ENCODE measurements at regions not wholly inside any gene's neighbourhood (a gene's known extent, or its start where the extent isn't known, plus 50 kb on each side); places are given as distances from the start of the nearest gene placed in this dataset.

GRCh38 chr5:8322484-8322883, 453.5 kb downstream of the MTRR start:
- Histone ChIP-seq H2AFZ (ENCODE audit: low read depth, low read length) (no peak overlapping the region), H3K27ac (ENCODE audit: insufficient read depth, low read depth, low read length) (no peak overlapping the region), H3K4me3 (replicated peaks in 1 of 3; ENCODE audit: insufficient read depth in 1 of 3, low read depth in 1 of 3, low read length in 3 of 3) (no peak overlapping the region), H3K79me2 (ENCODE audit: control insufficient read depth, insufficient read depth, low read length) (no peaks in the 10 kb centered on the region), H3K4me1 (ENCODE audit: control insufficient read depth, extremely low read depth, insufficient read depth, low read length) (no peaks in the 10 kb centered on the region), H3K9me3 (replicated peaks; ENCODE audit: control insufficient read depth, insufficient read depth, low read length) (peaks cover 5% of the 10 kb centered on the region), H4K20me1 (replicated peaks; ENCODE audit: control insufficient read depth, extremely low read depth, insufficient read depth, low read length) (no peaks in the 10 kb centered on the region), H3K9ac (replicated peaks; ENCODE audit: extremely low read depth, insufficient read depth, low read length) (no peak overlapping the region), H3K9me1 (replicated peaks; ENCODE audit: control insufficient read depth, extremely low read depth, insufficient read depth, low read length) (no peaks in the 10 kb centered on the region), H3K36me3 (ENCODE audit: control insufficient read depth in 2 of 2, extremely low read depth in 1 of 2, insufficient read depth in 2 of 2, low read length in 2 of 2) (no peaks in the 10 kb centered on the region), H3K27me3 (ENCODE audit: control insufficient read depth in 2 of 2, insufficient read depth in 2 of 2, low read length in 2 of 2) (no peaks in the 10 kb centered on the region), H3K4me2 (ENCODE audit: insufficient read depth, low read length) (no peak overlapping the region)
- ChIA-PET POLR2A (no interaction called here), CTCF (no interaction called here)
- TF ChIP-seq CTCF (IDR thresholded peaks at IDR 0.05; ENCODE audit: extremely low read depth in 1 of 2, insufficient read depth in 1 of 2, low read depth in 1 of 2, low read length in 2 of 2) (no peak), MYC (IDR thresholded peaks at IDR 0.05; ENCODE audit: low read depth, low read length) (no peak), JUN (IDR thresholded peaks at IDR 0.05; ENCODE audit: borderline replicate concordance, insufficient read depth, insufficient read length, low read depth) (no peak)
- FAIRE-seq (no peak), DNase-seq (ENCODE audit: low read depth, low spot score) (no peak)
- no TSS peak for BruUV-seq (replicated peaks)
- dilution Hi-C loops (cut with MboI; ENCODE audit: extremely low pct_ligation_motif_present, low sequenced_read_pairs) (no loop called here), intact Hi-C loops (cut with micrococcal nuclease) (no loop called here)

- peaks cover 8% of the 10 kb centered on the region for H3K9me3 ChIP-seq (replicated peaks; ENCODE audit: control insufficient read depth, insufficient read depth, low read length)
- H2AFZ ChIP-seq (ENCODE audit: low read depth, low read length): no peak overlapping the region
- H3K9me1 ChIP-seq (replicated peaks; ENCODE audit: control insufficient read depth, extremely low read depth, insufficient read depth, low read length): no peaks in the 10 kb centered on the region
- H3K9ac ChIP-seq (replicated peaks; ENCODE audit: extremely low read depth, insufficient read depth, low read length): no peak overlapping the region
- no peak for FAIRE-seq
- CTCF ChIA-PET: no interaction called here
- no peaks in the 10 kb centered on the region for H4K20me1 ChIP-seq (replicated peaks; ENCODE audit: control insufficient read depth, extremely low read depth, insufficient read depth, low read length)
- no peaks in the 10 kb centered on the region for H3K27me3 ChIP-seq (ENCODE audit: control insufficient read depth in 2 of 2, insufficient read depth in 2 of 2, low read length in 2 of 2)
- no peaks in the 10 kb centered on the region for H3K36me3 ChIP-seq (ENCODE audit: control insufficient read depth in 2 of 2, extremely low read depth in 1 of 2, insufficient read depth in 2 of 2, low read length in 2 of 2)
- intact Hi-C loops (cut with micrococcal nuclease) (no loop called here), dilution Hi-C loops (cut with MboI; ENCODE audit: extremely low pct_ligation_motif_present, low sequenced_read_pairs) (no loop called here)
- no TSS peak for BruUV-seq (replicated peaks)
- no peak overlapping the region for H3K4me2 ChIP-seq (ENCODE audit: insufficient read depth, low read length)
- H3K4me3 ChIP-seq (replicated peaks in 1 of 3; ENCODE audit: insufficient read depth in 1 of 3, low read depth in 1 of 3, low read length in 3 of 3): no peak overlapping the region
- no peak for TF ChIP-seq MAX (IDR thresholded peaks at IDR 0.05; ENCODE audit: insufficient read depth, insufficient read length)
- TF ChIP-seq POLR2A (IDR thresholded peaks at IDR 0.05; ENCODE audit: low read depth, low read length): no peak
- no peak for TF ChIP-seq MYC (IDR thresholded peaks at IDR 0.05; ENCODE audit: low read depth, low read length)
- TF ChIP-seq POLR2AphosphoS5 (IDR thresholded peaks at IDR 0.05; ENCODE audit: insufficient read depth, low read depth, low read length): no peak
- POLR2A ChIA-PET: no interaction called here
- DNase-seq (ENCODE audit: low read depth, low spot score): no peak
- H3K4me1 ChIP-seq (ENCODE audit: control insufficient read depth, extremely low read depth, insufficient read depth, low read length): no peaks in the 10 kb centered on the region
- H3K27ac ChIP-seq (ENCODE audit: insufficient read depth, low read depth, low read length): no peak overlapping the region
- H3K79me2 ChIP-seq (ENCODE audit: control insufficient read depth, insufficient read depth, low read length): no peaks in the 10 kb centered on the region
These were observed 458.1 kb downstream of the MTRR start for GRCh38 chr5:8327016-8327415.

Measured in endothelial cell of umbilical vein (primary cell).